GM19455 (cell line): ENCODE measurements at regions not wholly inside any gene's neighbourhood (a gene's known extent, or its start where the extent isn't known, plus 50 kb on each side); places are given as distances from the start of the nearest gene placed in this dataset.

Experiments
- ATAC-seq: cut with Tn5 transposase; IDR thresholded peaks from one replicate; pipeline ENCODE4 v1.9.1; 2021; ENCODE audit not compliant: unreplicated experiment

- ATAC-seq = no peak
Observed at GRCh38 chr16:76612497-76612896, 335.3 kb downstream of the CNTNAP4 start.

DNA sequence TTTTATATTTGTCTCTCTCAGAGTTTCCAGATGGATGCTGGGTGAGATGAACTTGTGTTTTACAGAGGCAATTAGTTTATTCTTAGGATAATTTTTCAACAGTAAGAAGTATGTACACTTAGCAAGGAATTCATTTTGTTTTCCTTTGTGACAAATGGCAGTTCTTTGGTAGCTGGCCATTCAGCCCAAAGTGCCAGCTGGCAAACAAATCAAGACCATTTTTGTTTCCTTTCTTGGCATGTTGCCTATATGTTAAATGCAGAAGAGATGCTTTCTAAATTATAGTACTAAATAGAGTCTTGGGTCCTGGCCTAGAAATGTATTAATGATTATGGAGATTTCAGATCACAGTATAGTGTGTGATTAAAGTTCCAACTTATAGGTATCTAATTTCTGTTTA is 337.1 kb downstream of the CNTNAP4 start:
- no peak for ATAC-seq

- no peak for ATAC-seq
Observed at GRCh38 chr16:76622876-76623275, 345.7 kb downstream of the CNTNAP4 start.

DNA sequence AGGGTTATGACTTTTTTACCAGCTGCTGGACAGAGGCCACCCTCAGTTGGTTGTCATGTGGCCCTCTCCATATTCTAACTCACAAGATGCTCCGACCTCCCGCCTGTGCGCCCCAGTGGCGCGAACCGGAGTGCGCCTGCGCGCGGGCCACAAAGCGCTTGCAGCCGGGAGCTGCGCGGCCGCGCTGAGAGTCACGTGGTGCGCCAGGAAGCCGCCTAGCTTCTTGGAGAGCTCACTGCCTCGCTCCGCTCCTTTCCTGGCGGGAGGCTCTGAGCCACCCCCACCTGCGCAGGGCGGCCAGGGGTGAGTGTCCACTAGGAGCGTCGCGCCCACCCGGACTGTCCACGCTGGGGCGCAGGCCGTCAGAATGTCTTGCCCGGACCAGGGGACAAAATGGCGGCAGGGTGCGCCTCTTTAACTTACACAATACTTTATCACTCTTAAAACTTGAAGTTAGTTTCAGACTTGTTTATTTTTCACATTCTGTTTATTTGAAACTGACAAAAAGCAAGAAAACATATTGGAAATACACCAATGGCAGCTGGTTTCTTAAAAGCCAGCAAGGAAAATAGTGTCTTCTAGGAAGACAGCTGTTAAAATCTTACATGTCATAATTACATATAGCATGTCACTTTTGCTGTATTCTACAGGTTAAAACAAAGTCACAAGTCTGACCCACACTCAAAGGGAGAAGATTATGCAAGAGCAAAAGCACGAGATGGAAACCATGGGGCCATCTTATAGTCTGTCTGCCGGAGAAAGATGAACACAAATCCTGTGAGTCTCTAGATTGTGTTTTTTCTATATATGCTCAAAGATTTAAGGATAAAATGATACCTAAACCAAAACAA is 357.9 kb downstream of the CNTNAP4 start:
- no peak for ATAC-seq

DNA sequence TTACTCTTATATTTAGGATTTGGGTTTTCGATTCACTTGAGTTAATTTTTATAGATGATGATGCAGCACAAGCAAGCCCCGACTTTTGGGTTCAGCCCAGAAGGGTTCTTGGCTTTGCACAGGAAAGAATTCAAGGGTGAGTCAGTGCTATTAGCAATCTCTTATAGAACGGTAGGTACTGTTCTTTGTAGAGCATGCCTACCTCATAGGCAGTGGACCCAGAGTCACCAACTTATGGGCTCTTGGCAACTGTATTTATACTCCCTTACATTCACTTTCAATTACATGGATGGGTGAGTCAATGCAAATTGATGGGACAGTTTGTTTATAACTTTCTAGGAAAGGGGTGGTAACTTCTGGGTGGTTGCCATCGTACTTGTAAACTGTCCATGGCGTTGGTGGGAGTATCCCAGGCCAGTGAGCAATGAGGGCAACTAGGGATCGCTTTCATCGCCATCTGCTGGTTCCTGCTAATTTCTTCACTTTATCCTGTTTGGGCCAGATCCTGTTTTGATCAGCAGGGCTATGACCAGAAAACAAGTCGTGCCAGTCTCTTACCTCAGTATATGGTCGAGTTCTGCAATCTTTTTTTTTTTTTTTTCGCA is 362.6 kb downstream of the CNTNAP4 start:
- no peak for ATAC-seq

DNA sequence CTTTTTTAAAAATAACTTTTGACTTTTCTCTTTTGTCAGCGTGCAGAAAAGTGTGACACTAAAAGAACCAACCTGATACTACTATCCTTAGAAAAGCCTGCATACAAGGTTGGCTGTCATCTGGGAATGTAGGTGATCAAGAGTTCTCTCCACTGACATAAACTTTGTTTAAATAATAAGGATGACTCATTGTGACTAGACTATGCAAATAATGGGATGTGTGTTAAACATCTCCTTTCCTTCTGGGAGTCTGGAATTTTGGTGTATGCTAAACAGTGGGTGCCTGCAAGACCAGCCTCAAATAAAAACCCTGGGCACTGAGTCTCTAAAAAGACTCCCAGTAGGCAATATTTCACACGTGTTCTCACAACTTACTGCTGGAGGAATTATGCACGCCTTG is 373.4 kb downstream of the CNTNAP4 start:
- ATAC-seq = no peak

DNA sequence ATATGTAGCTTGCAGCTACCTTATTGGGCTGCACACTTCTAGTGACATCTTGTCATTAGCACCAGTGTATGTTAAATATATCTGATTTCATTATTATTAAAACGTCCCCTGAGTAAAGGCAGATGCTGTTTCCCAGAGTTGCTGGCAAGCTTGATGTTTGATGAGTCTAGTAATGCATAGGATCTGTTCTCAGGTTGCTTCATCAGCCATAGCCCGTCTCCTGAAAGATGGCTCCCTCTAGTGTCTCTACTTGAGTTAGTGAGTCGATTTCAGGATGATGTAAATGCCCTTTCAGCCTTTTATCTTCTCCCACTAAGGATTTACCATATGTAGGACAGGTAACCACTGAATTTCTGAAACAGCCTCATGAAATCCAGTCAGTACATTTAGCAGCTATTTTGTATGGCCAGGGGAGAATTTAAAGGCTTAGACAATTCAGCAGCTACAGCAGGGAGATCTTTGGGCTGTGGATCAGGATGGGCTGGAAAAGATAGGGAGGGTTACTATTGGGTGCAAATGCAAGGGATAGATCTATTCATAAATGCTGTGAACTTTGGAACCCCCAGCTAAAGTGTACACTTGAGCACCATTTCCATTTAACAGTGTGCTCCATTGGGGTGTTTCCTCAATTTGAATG is 376.3 kb downstream of the CNTNAP4 start:
- ATAC-seq = peak; percentile 68

GRCh38 chr16:76654088-76654820 is 377.1 kb downstream of the CNTNAP4 start:
- no peak for ATAC-seq

DNA sequence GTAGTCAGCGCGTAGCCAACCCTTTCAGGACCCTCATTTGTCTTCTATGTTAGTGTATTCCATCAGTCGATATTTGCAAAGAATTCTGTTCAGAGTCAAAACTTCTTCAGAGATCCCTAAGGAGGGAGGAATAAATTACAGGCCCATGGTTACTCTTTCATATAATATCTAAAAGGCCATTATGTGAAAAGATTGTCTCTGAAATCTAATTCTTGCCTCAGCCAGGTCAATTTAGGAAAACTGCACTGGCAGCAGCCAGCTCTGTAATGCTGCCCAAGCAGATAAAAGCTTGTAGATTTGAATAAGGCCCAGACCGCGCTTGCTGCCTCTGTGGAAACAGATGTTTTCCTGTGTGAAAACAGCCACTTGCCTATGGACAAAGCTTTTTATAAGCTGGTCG is 379.8 kb downstream of the CNTNAP4 start:
- ATAC-seq = no peak

DNA sequence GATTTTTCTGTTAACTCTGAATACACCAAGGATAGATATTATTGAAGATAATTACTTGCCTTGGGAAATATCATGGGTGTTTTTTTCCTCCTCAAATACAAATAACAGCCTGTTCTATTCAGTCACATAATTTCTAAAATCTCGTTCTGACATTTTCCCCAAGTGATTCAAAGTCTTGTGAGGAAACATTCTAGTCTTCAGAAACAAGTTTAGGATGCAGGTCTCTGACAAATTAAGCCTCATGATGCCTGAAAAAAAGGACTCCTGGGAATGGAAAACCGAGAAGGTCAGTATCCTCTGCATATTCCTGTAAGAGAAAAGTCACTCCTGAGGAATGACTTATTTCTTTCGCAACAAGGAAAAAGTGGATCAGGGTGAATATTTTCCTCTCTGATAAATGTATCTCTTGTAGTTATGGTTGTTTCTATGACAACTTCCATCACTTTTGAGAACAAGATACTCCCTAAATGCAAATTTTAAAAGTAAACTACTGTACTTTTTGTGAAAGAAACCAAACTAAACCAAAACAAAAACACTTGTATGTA is 384.6 kb downstream of the CNTNAP4 start:
- no peak for ATAC-seq

DNA sequence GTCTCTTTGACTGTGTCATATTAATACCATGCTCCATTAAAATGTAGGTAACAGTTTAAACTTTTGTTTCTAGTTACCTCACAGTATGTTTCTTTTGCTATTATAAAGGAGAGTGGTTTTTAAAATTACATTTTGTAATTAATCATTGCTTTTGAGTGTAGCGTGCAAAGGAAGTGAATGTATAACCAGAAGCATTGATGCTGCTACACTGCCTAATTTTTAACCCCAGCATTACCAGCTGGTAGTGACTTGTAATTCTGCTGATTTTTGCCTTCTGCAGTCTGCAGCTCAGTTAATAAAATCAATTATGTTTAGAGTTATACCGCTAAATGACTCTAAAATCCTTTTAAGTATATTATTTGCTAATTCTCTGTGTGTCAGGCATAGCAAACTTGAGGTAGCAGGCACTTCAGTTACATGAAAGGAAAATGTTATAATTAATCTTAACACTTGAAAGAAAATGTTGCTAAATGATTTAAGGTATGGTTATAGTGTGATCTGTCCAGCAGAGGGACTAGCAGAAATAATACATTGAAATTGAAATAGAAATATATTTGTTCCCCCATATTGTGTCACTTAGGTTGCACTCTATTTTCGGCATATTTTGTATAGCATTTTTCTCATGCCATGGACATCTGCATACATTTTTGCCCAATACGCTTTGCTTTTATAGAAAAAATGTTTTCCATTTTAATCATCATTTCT is 388.5 kb downstream of the CNTNAP4 start:
- ATAC-seq = no peak

DNA sequence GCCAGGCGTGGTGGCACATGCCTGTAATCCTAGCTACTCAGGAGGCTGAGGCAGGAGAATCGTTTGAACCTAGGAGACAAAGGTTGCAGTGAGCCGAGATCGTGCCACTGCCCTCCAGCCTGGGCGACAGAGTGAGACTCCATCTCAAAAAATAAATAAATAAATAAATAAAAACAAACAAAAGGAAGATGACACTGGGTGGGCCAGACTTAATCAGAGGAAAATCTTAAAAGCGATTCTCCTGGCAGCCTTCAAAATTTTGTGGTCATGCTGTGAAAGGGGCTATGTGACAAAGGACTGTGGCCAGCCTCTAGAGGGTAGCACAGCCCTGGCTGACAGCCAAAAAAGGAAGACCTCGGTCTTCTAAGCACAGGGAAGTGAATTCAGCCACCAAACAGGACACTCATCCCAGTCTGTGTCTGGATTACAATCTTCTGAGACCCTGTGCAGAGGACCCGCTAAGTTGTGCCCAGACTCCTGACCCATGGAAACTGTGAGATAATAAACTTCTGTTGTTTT is 391.1 kb downstream of the CNTNAP4 start:
- ATAC-seq = no peak

DNA sequence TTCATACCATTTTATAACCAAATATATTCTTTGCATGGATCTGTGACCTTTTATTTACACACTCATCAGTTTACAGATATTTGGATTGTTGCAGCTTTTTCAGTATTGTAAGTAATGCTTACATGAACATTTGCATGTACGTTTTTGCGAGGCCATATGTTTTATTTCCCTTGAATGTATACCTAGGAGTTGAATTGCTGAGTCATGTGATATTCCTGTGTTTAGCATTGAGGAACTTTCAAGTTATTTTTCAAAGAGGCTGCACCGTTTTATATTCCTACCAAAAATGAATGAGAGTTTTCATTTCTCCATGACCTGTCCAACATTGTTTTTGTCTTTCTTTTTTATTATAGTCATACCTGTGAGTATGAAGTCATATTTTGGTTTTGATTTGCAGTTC is 392.1 kb downstream of the CNTNAP4 start:
- ATAC-seq = no peak

DNA sequence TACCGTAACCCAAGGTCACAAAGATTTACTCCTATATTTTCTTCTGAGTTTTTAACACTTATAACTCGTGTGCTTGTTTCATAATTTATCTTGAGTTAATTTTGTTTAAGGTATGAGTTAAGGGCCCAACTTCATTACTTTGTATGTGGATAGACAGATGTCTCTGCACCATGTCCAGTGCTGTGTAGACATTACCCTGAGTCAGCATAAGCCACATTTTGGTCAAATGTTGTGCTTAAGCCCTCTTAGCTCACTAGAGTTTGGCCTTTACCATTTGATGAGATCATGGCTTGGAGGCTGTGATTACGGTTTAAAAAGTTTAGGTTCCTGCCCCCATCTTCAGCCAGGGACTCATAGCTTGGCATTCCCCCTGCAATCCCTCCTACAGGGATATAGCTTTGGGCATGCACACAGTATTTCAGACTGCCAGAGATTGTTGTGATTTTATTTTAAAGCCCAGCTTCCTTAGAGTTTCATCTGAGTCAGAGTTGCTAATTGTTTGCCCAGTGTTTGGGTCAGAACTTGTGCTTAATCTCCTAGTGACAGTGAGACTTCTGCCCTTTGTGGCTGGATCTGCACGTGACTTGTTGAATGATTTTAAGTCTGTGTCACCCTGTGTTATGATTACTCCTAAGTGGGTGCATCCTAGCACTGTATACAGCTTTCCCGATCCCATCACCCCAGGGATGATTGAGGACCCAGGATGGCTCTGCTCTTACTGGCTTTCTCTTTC is 393.1 kb downstream of the CNTNAP4 start:
- no peak for ATAC-seq

DNA sequence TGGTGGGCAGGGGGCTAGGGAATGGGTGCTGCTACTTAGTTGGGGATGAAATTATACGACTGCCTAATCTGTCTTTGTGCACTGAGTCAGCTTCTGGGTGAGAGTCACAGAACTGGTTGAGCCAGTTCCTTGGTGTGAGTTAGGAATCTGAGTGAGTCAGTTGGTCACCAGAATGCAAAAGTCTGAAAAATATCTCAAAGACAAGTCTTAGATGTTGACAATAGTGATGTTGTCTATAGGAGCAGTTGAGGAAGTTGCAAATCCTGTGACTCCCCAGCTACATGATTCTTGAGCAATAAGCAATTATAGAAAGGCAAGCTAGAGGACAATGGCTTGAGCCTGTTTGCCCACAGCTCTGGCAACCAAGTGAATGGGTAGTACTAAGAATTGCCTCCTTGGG is 399.2 kb downstream of the CNTNAP4 start:
- ATAC-seq = no peak

- ATAC-seq = no peak
Observed at GRCh38 chr16:76681296-76681695, 404.1 kb downstream of the CNTNAP4 start.

GRCh38 chr16:76683051-76683450 is 405.9 kb downstream of the CNTNAP4 start:
- no peak for ATAC-seq

DNA sequence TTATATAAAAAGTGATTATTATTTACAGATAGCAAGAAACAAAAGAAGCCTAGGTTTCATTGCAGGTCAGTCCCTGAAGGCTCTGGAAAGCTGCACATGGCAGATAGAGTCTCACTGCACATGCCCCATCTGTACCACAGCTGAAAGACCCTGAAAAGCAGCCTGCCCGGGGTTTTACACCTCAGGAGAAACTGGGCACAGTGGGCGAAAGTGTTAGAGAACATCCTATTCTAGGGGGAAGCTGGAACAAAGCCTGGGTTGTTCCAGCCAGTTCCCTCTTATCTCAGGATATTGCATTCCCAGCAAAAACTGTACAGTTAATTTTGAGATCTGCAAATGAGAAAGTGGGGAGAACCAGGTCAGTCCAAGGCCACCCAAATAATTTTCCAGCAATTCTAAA is 419.7 kb downstream of the CNTNAP4 start:
- ATAC-seq = no peak

- no peak for ATAC-seq
Observed at GRCh38 chr16:76705892-76706291, 428.7 kb downstream of the CNTNAP4 start.

GRCh38 chr16:76713191-76713590 is 436.0 kb downstream of the CNTNAP4 start:
- no peak for ATAC-seq
